ENCODE measurements at regions not wholly inside any gene's neighbourhood (a gene's known extent, or its start where the extent isn't known, plus 50 kb on each side); places are given as distances from the start of the nearest gene placed in this dataset.
"Not testable (repeated sequence)": the region's sequence is repeated elsewhere in the genome, so short reads cannot be mapped to it uniquely, and the experiment has no call there.

GRCh38 chr12:25883026-25883916 is 75.2 kb upstream of the RASSF8 start:
- no peak for DNase-seq

DNA sequence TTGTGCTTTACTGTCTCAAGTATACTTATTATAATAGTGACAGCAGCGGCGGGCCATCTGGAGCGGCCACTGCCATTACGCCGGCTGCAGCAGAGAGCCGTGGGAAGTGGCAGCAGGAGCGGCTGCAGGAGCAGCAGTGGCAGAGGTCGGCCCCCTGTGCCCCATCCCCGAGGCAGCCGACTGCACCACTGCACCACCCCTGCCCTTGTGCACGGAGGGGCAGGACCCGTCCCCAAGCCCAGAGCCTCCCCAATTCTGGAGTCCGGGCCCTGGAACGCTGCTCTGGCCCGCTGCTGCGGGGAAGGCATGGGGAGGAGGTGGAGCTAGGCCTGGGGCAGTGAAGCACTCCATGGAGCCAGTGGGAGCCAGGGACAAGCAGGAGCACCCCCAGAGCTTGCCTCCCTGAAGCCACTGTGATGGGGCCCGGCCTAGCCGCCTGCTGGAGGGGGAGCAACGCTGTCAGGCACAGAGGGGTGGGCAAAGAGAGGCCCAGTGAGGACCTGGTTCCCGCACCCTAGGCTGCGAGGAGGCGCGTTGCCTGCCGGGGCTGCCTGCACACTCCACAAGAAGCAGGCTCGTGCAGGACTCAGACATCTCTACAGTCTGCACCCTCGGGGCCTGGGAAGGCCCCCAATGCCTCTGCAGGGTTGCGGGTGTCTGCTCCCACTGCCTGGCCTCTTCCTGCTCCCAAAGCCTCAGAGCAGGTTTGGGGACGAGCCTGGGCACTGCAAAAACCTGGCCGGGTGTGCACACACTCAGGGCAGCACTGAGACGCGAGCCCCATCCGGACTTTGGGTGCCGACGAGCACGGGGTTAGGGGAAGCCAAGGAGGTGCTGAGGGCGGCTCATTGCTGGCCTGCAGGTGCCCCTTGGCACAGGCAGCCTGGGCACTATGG is 74.2 kb upstream of the RASSF8 start:
- DNase-seq = no peak

DNA sequence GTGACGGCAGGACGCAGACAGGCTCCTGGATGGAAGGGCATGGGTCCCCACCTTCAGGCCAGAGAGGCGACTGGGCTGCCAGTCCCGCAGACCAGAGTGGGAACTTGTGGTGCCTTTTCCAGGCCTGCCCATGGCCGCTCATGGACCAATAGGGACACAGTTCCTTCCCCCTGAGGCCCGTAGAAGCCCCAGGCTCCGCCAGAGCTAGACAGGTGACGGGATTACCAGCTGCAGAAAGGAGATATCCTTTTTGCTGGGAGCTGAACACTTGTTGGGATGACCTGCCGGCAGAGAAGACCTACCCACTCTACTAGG is 73.6 kb upstream of the RASSF8 start:
- no peak for DNase-seq

DNA sequence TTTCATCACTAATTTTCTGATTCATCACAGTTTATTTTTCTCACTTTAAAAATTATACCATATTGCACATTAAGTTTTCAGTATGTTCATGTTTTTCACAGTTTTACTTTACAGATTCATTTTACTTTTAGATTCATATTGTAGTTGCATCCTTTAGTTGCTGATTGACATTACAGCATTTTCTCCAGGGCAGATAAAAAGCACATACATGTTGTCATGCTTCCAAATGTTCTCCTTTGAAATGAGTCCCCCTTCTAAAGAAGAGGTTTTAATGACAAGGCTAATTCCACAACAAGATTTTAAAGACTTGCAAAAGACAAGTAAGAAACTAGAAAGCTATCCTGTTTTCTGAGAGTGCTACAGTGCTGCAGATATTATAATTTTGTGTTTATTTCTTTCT is 72.1 kb upstream of the RASSF8 start:
- no peak for DNase-seq

- DNase-seq = no peak
Measured at GRCh38 chr12:25887367-25887766, 71.1 kb upstream of the RASSF8 start.

DNA sequence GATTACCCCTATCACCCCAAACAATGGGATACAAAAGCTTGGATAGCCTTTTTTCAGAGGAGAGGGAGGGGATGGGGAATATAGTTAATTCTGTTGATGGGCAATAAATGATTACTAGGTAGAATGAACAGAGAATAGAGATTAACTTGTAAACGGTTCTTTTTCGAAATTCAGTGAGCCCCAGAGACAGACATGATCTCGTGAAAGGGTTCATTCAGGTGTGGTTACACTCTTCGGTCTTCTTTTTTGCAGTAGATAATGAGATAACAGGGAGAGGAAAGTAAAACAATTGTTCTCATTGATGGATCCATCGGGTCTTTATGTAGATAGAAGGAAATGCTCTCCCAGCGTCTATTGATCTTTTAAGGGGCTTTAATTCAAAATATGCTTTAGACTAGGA is 69.3 kb upstream of the RASSF8 start:
- DNase-seq = no peak

DNA sequence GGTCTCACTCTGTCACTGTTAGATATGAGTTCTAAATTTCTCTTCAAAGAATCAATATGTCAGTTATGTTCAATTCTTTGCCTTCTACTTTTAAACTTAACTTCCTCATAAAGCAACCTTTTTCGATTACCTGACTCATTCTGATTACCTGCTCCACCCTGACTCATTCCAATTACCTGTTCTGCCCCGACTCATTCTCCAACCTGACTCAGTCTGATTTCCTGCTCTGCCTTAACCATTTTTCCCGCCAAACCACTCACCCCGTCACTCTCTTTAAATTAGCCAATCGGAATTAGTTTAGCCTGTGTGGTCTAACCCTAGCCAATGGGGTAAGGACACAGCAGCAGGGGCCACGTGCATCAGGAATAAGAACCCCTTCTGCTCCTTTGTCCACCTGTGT is 67.4 kb upstream of the RASSF8 start:
- not testable (repeated sequence) for DNase-seq

DNA sequence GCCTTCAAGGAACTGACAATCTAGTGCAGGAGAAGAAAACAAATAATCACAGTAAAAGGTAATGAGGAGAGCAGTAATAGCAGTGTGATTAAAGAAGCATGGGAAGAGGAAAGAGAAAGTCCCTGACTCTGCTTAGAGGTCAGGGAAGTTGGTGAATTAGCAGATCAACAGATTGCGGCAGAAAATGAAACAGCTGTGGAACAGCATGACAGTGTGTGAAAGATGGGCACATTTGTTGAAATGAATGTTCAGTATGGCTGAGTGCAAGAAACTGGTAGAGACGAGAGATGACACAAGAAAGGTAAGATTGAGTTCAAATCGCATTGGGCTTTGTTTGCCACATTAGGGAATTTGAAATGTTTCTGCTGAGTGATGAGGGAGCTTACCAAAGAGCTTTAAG is 63.7 kb upstream of the RASSF8 start:
- DNase-seq = no peak

DNA sequence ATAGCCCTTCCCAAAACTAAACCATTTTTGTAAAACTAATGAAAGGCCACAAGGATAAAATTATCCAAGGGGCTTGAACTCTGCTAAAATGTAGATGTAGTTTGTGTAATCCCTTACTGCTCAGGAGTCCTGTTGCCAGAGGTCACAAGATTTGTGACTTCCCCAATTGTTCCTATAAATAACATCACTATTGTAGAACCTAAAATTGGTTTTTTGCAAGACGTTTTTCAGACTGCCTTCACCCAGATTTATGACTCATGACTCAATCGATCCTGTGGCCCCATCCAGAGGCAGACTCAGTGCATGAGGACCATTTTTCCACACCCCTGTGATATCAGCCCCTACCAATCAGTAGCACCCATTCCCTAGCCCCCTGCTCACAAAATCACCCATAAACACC is 61.5 kb upstream of the RASSF8 start:
- no peak for DNase-seq

- DNase-seq = no peak
Measured at GRCh38 chr12:25903603-25904245, 54.8 kb upstream of the RASSF8 start.

GRCh38 chr12:25904442-25904841 is 54.0 kb upstream of the RASSF8 start:
- no peak for DNase-seq

GRCh38 chr12:25906651-25907340 is 51.7 kb upstream of the RASSF8 start:
- no peak for DNase-seq
